GM23248 (cell line): ENCODE measurements at regions not wholly inside any gene's neighbourhood (a gene's known extent, or its start where the extent isn't known, plus 50 kb on each side); places are given as distances from the start of the nearest gene placed in this dataset.

Experiments
- EZH2 ChIP-seq: fragments of 200-600 bp; sonication (generic); IDR thresholded peaks from 2 replicates; pipeline ENCODE4 v1.6.1; 2018; ENCODE audit warnings: antibody characterized with exemption, mild to moderate bottlenecking; ENCODE audit not compliant: insufficient read depth, poor library complexity, severe bottlenecking
- EZH2phosphoT487 ChIP-seq: fragments of 200-600 bp; sonication (generic); IDR thresholded peaks from 2 replicates; pipeline ENCODE4 v1.6.1; 2018; ENCODE audit warnings: antibody characterized with exemption, moderate library complexity, mild to moderate bottlenecking, low read depth; ENCODE audit not compliant: insufficient read depth

GRCh38 chr11:95429376-95429907 is 198.4 kb upstream of the SESN3 start:
- no peak for TF ChIP-seq EZH2phosphoT487
- TF ChIP-seq EZH2: no peak
